ENCODE measurements at regions not wholly inside any gene's neighbourhood (a gene's known extent, or its start where the extent isn't known, plus 50 kb on each side); places are given as distances from the start of the nearest gene placed in this dataset.

DNA sequence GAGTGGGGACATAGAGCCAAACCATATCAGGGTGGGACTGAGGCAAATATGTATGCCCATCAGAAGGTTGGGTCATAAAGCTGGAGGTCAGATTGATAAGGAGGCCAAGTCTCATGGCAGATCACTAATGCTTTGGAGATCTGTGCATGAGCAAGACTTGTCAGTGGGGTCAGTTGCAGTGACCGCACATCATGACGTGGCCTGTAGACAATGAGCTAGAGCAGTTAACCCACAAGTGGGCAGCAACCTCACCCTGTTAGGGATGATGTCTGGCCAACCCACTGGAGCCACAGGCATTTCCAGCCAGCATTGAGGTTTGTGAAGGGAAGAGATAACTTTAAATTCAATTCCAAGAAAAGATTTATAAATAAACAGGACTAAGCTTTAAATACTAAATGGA is 66.7 kb downstream of the XCL1 start:
- H3K4me1 ChIP-seq = no peaks in the 10 kb centered on the region
- no peaks in the 10 kb centered on the region for H3K27me3 ChIP-seq (replicated peaks in 1 of 7)
- no peak for DNase-seq
- no peaks in the 10 kb centered on the region for H3K36me3 ChIP-seq
- TF ChIP-seq, protein P1, sequence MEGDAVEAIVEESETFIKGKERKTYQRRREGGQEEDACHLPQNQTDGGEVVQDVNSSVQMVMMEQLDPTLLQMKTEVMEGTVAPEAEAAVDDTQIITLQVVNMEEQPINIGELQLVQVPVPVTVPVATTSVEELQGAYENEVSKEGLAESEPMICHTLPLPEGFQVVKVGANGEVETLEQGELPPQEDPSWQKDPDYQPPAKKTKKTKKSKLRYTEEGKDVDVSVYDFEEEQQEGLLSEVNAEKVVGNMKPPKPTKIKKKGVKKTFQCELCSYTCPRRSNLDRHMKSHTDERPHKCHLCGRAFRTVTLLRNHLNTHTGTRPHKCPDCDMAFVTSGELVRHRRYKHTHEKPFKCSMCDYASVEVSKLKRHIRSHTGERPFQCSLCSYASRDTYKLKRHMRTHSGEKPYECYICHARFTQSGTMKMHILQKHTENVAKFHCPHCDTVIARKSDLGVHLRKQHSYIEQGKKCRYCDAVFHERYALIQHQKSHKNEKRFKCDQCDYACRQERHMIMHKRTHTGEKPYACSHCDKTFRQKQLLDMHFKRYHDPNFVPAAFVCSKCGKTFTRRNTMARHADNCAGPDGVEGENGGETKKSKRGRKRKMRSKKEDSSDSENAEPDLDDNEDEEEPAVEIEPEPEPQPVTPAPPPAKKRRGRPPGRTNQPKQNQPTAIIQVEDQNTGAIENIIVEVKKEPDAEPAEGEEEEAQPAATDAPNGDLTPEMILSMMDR (IDR thresholded peaks at IDR 0.05 in 8 of 11, conservative IDR thresholded peaks at IDR 0.05 in 3 of 11) = no peak
- no peak for TF ChIP-seq POLR2A (IDR thresholded peaks at IDR 0.05)
- no peak for TF ChIP-seq POLR2AphosphoS5 (IDR thresholded peaks at IDR 0.05)
- H3K27ac ChIP-seq = no peak overlapping the region
- H3K9me3 ChIP-seq = no peaks in the 10 kb centered on the region
- 80 to 99% (median 91%) methylated on average over 2 of the region's 2 CpGs for WGBS, 5 donors
- intact Hi-C loops (cut with DNase I; ENCODE audit: low total_unique reads) = no loop called here
- H3K4me3 ChIP-seq = no peak overlapping the region

All from spleen (tissue), 11 donors.